NCI-H2171 (cell line): ENCODE measurements at regions not wholly inside any gene's neighbourhood (a gene's known extent, or its start where the extent isn't known, plus 50 kb on each side); places are given as distances from the start of the nearest gene placed in this dataset.
"Not testable (repeated sequence)": the region's sequence is repeated elsewhere in the genome, so short reads cannot be mapped to it uniquely, and the experiment has no call there.

Experiments used
- DNase-seq: peaks from one replicate; lab custom pipeline; 2025; lab: John Stamatoyannopoulos, UW

DNA sequence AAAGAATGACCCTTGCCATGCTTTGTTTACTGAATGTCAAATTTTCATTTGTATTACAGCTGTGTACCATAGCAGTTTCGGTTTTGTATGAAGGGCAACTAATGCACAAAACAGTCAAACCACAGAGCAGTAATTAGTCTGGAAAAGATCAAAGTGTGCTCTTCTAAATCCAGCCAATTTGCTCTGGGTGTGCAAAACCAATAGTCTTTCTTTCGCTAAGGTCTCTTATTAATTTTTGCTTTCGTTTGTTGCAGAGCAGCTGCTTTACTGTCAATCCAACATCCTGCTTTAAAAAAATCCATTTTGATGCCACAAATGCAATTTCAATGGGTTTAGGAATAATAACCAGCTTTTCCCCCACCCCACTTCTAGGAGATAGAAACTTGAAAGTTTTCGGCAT, 114.2 kb downstream of the BRMS1L start:
- DNase-seq, result no peak

- DNase-seq, result no peak
Measured at GRCh38 chr14:35938770-35939169, 112.6 kb downstream of the BRMS1L start.

DNA sequence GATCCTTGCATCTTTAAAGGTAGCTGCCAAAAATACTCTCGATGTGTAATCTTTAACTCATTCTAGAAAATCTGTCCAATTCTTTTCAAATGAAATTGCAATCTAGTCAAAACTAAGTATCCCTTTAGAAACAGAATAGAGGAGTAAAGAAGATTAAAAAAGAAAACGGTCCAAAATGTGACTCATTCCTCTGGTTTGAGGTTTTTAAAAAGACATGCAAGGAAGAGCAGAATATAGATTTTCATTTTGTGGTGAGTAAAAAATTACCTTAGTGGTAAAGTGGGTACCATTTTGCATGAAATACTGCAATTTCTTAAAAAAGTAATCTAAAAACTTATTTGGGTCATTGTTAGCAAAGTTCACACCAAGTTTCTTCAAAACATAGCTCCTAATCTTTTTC, 108.4 kb downstream of the BRMS1L start:
- DNase-seq, result no peak

DNA sequence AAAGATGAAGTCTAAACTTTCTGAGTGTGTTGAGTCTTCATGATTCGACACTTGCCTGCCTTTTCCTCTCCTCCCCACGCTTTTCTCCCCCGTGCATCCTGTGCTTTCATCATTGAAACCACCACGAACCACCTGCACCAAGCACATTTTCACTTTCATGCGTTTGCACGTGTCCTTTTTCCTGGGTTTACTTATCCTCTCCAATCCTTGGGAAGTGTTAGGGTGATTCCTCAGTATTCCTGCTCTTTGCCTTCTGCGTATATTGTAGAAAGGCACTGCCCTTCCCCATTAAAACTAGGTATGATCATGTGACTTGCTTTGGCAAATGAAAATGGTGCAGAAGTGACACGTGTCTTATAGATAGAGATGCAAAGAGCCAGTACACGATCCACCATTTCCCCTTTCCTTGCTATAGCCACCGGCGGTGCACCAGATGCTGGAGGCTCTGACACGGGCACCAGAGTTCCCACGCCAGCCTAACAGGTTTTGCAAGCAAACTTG, 106.6 kb downstream of the BRMS1L start:
- DNase-seq, result no peak

GRCh38 chr14:35932136-35932535, 106.0 kb downstream of the BRMS1L start:
- no peak for DNase-seq

GRCh38 chr14:35931346-35931745, 105.2 kb downstream of the BRMS1L start:
- no peak for DNase-seq

DNA sequence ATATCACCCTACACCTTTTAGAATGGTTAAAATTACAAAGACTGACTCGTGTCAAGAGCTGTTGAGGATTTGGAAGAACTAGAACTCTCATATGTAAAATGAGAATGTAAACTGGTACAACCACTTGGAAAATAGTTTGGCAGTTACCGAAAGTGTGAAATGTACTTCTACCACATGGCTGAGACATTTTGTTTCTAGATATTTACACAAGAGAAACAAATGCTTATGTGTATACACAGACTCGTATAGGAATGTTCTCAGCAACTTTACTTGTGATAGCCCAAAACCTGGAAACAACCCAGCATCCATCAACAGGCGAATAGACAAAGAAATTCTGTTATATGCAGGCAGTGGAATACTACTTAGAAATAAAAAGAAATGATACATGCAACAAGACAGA, 103.0 kb downstream of the BRMS1L start:
- DNase-seq, result no peak

- DNase-seq, result no peak
Measured at GRCh38 chr14:35927727-35928126, 101.6 kb downstream of the BRMS1L start.

GRCh38 chr14:35925319-35925718, 99.2 kb downstream of the BRMS1L start:
- no peak for DNase-seq

DNA sequence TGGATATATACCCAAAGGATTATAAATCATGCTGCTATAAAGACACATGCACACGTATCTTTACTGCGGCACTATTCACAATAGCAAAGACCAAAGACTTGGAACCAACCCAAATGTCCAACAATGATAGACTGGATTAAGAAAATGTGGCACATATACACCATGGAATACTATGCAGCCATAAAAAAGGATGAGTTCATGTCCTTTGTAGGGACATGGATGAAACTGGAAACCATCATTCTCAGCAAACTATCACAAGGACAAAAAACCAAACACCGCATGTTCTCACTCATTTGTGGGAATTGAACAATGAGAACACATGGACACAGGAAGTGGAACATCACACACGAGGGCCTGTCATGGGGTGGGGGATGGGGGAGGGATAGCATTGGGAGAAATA, 96.5 kb downstream of the BRMS1L start:
- not testable (repeated sequence) for DNase-seq

- no peak for DNase-seq
Measured at GRCh38 chr14:35921745-35922144, 95.6 kb downstream of the BRMS1L start.
